Keratinocyte (primary cell): ENCODE measurements at regions not wholly inside any gene's neighbourhood (a gene's known extent, or its start where the extent isn't known, plus 50 kb on each side); places are given as distances from the start of the nearest gene placed in this dataset.

Source experiments
- DNase-seq: peaks from one replicate; pipeline ENCODE4 v3.0.0-alpha.2; 2011; ENCODE audit warnings: low read depth, missing footprints, low spot score
- FAIRE-seq: peaks from 2 replicates; lab custom pipeline; 2011; peaks lifted over from hg19 to GRCh38; lab: Jason Lieb, UNC
- H2AFZ ChIP-seq: 2 replicates; pipeline ENCODE4 v1.6.0; 2012; ENCODE audit warnings: low read length, control low read depth, inconsistent platforms; ENCODE audit not compliant: control insufficient read depth
- H3K27ac ChIP-seq: 2 replicates; pipeline ENCODE4 v1.5.1; 2011; ENCODE audit warnings: low read length; ENCODE audit not compliant: control insufficient read depth, insufficient read depth
- H3K27me3 ChIP-seq: 3 replicates; pipeline ENCODE4 v1.6.0; 2011; ENCODE audit warnings: low read length; ENCODE audit not compliant: control insufficient read depth, insufficient read depth; ENCODE audit errors: extremely low read depth
- H3K36me3 ChIP-seq, 2 experiments: 2 replicates in 1 of 2; 3 replicates in 1 of 2; pipeline ENCODE4 v1.5.1; 2011; ENCODE audit warnings: low read length in 2 of 2, mild to moderate bottlenecking in 1 of 2; ENCODE audit not compliant: control insufficient read depth in 2 of 2, insufficient read depth in 2 of 2; ENCODE audit errors: extremely low read depth in 1 of 2
- H3K4me1 ChIP-seq: 3 replicates; pipeline ENCODE4 v1.5.1; 2011; ENCODE audit warnings: low read length; ENCODE audit not compliant: control insufficient read depth, insufficient read depth; ENCODE audit errors: extremely low read depth
- H3K4me2 ChIP-seq: 3 replicates; pipeline ENCODE4 v1.6.0; 2011; ENCODE audit warnings: low read depth, low read length; ENCODE audit not compliant: control insufficient read depth, insufficient read depth; ENCODE audit errors: extremely low read depth
- H3K4me3 ChIP-seq, 3 experiments: fragments of 200-600 bp in 1 of 3; sonication (generic) in 1 of 3; 2 replicates in 2 of 3; 3 replicates in 1 of 3; pipeline ENCODE4 v1.5.1; 2011 to 2016; ENCODE audit warnings: low read length in 3 of 3, mild to moderate bottlenecking in 3 of 3, control low read depth in 2 of 3, inconsistent platforms in 1 of 3, low read depth in 1 of 3, mixed read lengths in 1 of 3, mixed run types in 1 of 3, moderate library complexity in 1 of 3; ENCODE audit not compliant: control insufficient read depth in 2 of 3, insufficient read depth in 2 of 3; ENCODE audit errors: extremely low read depth in 1 of 3
- H3K79me2 ChIP-seq: 2 replicates; pipeline ENCODE4 v1.6.0; 2012; ENCODE audit warnings: low read length; ENCODE audit not compliant: control insufficient read depth, insufficient read depth
- H3K9ac ChIP-seq: 3 replicates; pipeline ENCODE4 v1.6.0; 2011; ENCODE audit warnings: low read length; ENCODE audit not compliant: control insufficient read depth, insufficient read depth; ENCODE audit errors: extremely low read depth
- H3K9me1 ChIP-seq: 3 replicates; pipeline ENCODE4 v1.6.0; 2011; ENCODE audit warnings: low read length; ENCODE audit not compliant: control insufficient read depth, insufficient read depth; ENCODE audit errors: extremely low read depth
- H3K9me3 ChIP-seq: 2 replicates; pipeline ENCODE4 v1.5.1; 2012; ENCODE audit warnings: low read depth, low read length; ENCODE audit not compliant: control insufficient read depth
- H4K20me1 ChIP-seq: 3 replicates; pipeline ENCODE4 v1.6.0; 2011; ENCODE audit warnings: low read length; ENCODE audit not compliant: control insufficient read depth, insufficient read depth; ENCODE audit errors: extremely low read depth
- CTCF ChIP-seq, 3 experiments: IDR thresholded peaks in 1 of 3; conservative IDR thresholded peaks in 1 of 3; optimal IDR thresholded peaks in 1 of 3; 2 replicates in 2 of 3; 3 replicates in 1 of 3; pipeline versions ENCODE3 to v1.5.1; 2011; ENCODE audit warnings: low read length in 3 of 3, mild to moderate bottlenecking in 3 of 3, moderate library complexity in 2 of 3, control low read depth in 1 of 3, inconsistent platforms in 1 of 3; ENCODE audit not compliant: insufficient read depth in 2 of 3; ENCODE audit errors: extremely low read depth in 1 of 3
- EZH2 ChIP-seq: IDR thresholded peaks from one replicate; pipeline ENCODE4 v1.6.1; 2012; ENCODE audit warnings: inconsistent platforms, mild to moderate bottlenecking, low read length, moderate library complexity
- dilution Hi-C: fragments of 300-500 bp; cut with MboI; formaldehyde crosslinking; loops from one replicate; pipeline ENCODE4 v1.7.0; 2020; ENCODE audit warnings: low sequenced_read_pairs; ENCODE audit not compliant: extremely low pct_ligation_motif_present

GRCh38 chr6:839201-839600 is 146.3 kb upstream of the EXOC2 start:
- H3K36me3 ChIP-seq: no peaks in the 10 kb centered on the region
- no peak overlapping the region for H3K9ac ChIP-seq
- H3K4me2 ChIP-seq: no peak overlapping the region
- FAIRE-seq: no peak
- H3K4me3 ChIP-seq: no peak overlapping the region
- H3K4me1 ChIP-seq: peaks cover 7% of the 10 kb centered on the region
- dilution Hi-C loops: no loop called here
- H3K27ac ChIP-seq: no peak overlapping the region
- H2AFZ ChIP-seq: no peak overlapping the region
- H3K9me1 ChIP-seq: no peaks in the 10 kb centered on the region
- no peak for TF ChIP-seq CTCF (optimal IDR thresholded peaks at IDR 0.05 in 1 of 3, IDR thresholded peaks at IDR 0.05 in 1 of 3, conservative IDR thresholded peaks at IDR 0.05 in 1 of 3; ENCODE audit: extremely low read depth in 1 of 3, insufficient read depth in 2 of 3, low read length in 3 of 3)
- no peak for TF ChIP-seq EZH2
- DNase-seq: no peak
- no peaks in the 10 kb centered on the region for H3K9me3 ChIP-seq
- H4K20me1 ChIP-seq: no peaks in the 10 kb centered on the region
- H3K27me3 ChIP-seq: no peaks in the 10 kb centered on the region
- H3K79me2 ChIP-seq: no peaks in the 10 kb centered on the region

- H3K9me1 ChIP-seq: no peaks in the 10 kb centered on the region
- H3K27ac ChIP-seq: no peak overlapping the region
- no peaks in the 10 kb centered on the region for H3K36me3 ChIP-seq
- H3K9me3 ChIP-seq: no peaks in the 10 kb centered on the region
- DNase-seq (no peak), FAIRE-seq (no peak)
- no peak overlapping the region for H3K4me2 ChIP-seq
- H3K4me1 ChIP-seq: peaks cover 7% of the 10 kb centered on the region
- TF ChIP-seq EZH2 (no peak), CTCF (optimal IDR thresholded peaks at IDR 0.05 in 1 of 3, IDR thresholded peaks at IDR 0.05 in 1 of 3, conservative IDR thresholded peaks at IDR 0.05 in 1 of 3; ENCODE audit: extremely low read depth in 1 of 3, insufficient read depth in 2 of 3, low read length in 3 of 3) (no peak)
- H3K4me3 ChIP-seq: no peak overlapping the region
- no peaks in the 10 kb centered on the region for H3K27me3 ChIP-seq
- H2AFZ ChIP-seq: no peak overlapping the region
- no peaks in the 10 kb centered on the region for H4K20me1 ChIP-seq
- H3K9ac ChIP-seq: no peak overlapping the region
- no peaks in the 10 kb centered on the region for H3K79me2 ChIP-seq
- dilution Hi-C loops: no loop called here
These were observed 144.4 kb upstream of the EXOC2 start for GRCh38 chr6:837380-837779.
